Body of pancreas (tissue), 4 donors: ENCODE measurements at regions not wholly inside any gene's neighbourhood (a gene's known extent, or its start where the extent isn't known, plus 50 kb on each side); places are given as distances from the start of the nearest gene placed in this dataset. TPM values are rescaled to one million over a fixed set of nuclear protein-coding genes. Genes with fewer than 3 reads are reported as not detected.

Source experiments
- ATAC-seq: fragments of 150-250 bp; one replicate; pipeline ENCODE4 v1.9.1; 2016
- DNase-seq, 4 donors: peaks; one replicate each; pipeline ENCODE4 v3.0.0-alpha.2; 2019
- H3K27ac ChIP-seq, 4 donors: fragments of 200-600 bp; sonication (generic); 1 replicate in 3 of 4; 2 replicates in 1 of 4; pipeline versions ENCODE4 v1.5.1 to v1.6.1; 2016 to 2019; ENCODE audit warnings: mild to moderate bottlenecking in 1 of 4, mixed read lengths in 1 of 4, moderate library complexity in 1 of 4
- H3K27me3 ChIP-seq, 2 donors: fragments of 200-600 bp; sonication (generic); one replicate each; pipeline ENCODE4 v1.6.0; 2016; ENCODE audit warnings: mild to moderate bottlenecking in 1 of 2
- H3K36me3 ChIP-seq, 2 donors: fragments of 200-600 bp; sonication (generic); replicated peaks in 1 of 2; 2 replicates each; pipeline ENCODE4 v1.5.1; 2016; ENCODE audit warnings: low read depth in 2 of 2; ENCODE audit not compliant: insufficient read depth in 1 of 2
- H3K4me1 ChIP-seq: fragments of 200-600 bp; sonication (generic); one replicate; pipeline ENCODE4 v1.6.0; 2016
- H3K4me3 ChIP-seq, 2 donors: fragments of 200-600 bp; sonication (generic); 1 replicate in 1 of 2; 2 replicates in 1 of 2; pipeline ENCODE4 v1.5.1; 2016 to 2019
- H3K9me3 ChIP-seq, 3 donors: fragments of 200-600 bp; sonication (generic); 1 replicate in 2 of 3; 2 replicates in 1 of 3; pipeline ENCODE4 v1.5.1; 2016
- CTCF ChIP-seq, 7 experiments: fragments of 450-650 bp in 4 of 7; fragments of 200-600 bp in 3 of 7; sonication (generic) in 3 of 7; IDR thresholded peaks; one replicate each; pipeline ENCODE4 v1.5.1; 2016 to 2019; ENCODE audit warnings: antibody characterized with exemption in 7 of 7
- POLR2A ChIP-seq, 3 donors: fragments of 450-650 bp; IDR thresholded peaks; one replicate each; pipeline ENCODE4 v1.6.1; 2016; ENCODE audit warnings: antibody characterized with exemption in 3 of 3, mild to moderate bottlenecking in 2 of 3
- WGBS, 2 donors: methylation state at CpG; one replicate each; pipeline ENCODE4 v1.1.5; 2017; 5-methylcytosine and 5-hydroxymethylcytosine counted together
- intact Hi-C: fragments of 100-400 bp; cut with DNase I; formaldehyde crosslinking; loops from one replicate; pipeline ENCODE4 v1.15.1; 2023
- small RNA-seq: library from RNA; depleted of rRNA; stranded (forward); fragments of <200 nt; gene quantifications from one replicate; pipeline ENCODE3, GENCODE V24; 2016

- 40 to 46% methylated on average over 4 to 5 of the region's 5 CpGs for WGBS, 2 donors
- Histone ChIP-seq H3K27ac (no peak overlapping the region), H3K4me1 (no peaks in the 10 kb centered on the region), H3K36me3 (no peaks in the 10 kb centered on the region), H3K4me3 (no peak overlapping the region), H3K27me3 (no peaks in the 10 kb centered on the region), H3K9me3 (no peaks in the 10 kb centered on the region)
- no peak for ATAC-seq
- intact Hi-C loops, result no loop called here
- DNase-seq, result no peak
- TF ChIP-seq POLR2A (IDR thresholded peaks at IDR 0.05) (no peak), CTCF (IDR thresholded peaks at IDR 0.05) (no peak)
Observed at GRCh38 chr6:62345962-62346689, 60.1 kb upstream of the KHDRBS2 start.

DNA sequence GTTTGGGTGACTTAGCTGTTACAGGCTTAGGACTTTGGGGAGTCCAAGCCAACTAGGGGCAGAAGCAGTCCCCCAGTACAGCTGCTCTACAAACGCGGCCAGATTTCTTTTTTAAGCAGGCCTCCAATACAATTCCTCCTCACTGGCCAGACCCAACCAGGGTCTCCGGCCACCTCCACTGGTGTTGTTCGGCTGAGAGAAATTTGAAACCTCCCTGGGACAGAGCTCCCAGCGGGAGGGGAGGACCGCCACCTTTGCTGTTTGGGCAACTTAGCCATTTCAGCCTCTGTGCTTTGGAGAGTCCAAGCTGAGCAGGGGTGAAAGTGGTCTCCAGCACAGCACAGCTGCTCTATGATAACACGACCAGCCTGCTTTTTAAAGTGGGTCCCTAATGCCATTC is 59.4 kb upstream of the KHDRBS2 start:
- H3K27ac ChIP-seq, result no peak overlapping the region
- intact Hi-C loops, result no loop called here
- no peaks in the 10 kb centered on the region for H3K27me3 ChIP-seq
- H3K9me3 ChIP-seq, result no peaks in the 10 kb centered on the region
- no peak overlapping the region for H3K4me3 ChIP-seq
- no peaks in the 10 kb centered on the region for H3K36me3 ChIP-seq
- no peak for ATAC-seq
- no peaks in the 10 kb centered on the region for H3K4me1 ChIP-seq
- 67 to 87% methylated on average over 7 of the region's 7 CpGs for WGBS, 2 donors
- TF ChIP-seq POLR2A (IDR thresholded peaks at IDR 0.05) (no peak), CTCF (IDR thresholded peaks at IDR 0.05) (no peak)
- DNase-seq, result no peak

DNA sequence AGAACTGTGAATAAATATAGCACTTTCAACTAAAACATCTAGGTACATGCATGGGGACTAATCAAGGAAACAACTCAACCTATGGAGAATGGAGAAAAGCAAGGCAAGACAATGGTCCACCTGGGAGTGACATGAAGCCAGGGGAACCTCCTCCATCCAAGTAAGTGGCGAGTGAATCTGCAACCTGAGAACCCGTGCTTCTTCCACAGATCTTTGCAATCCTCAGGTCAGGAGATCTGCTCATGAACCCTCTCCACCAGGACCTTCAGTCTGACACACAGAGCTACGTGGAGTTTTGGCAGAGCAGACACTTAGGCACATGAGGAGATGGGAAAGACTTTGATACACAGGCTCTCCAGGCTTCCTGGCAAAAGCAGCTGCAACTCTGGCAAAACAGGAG is 58.8 kb upstream of the KHDRBS2 start:
- 57 to 70% methylated on average over 3 of the region's 3 CpGs for WGBS, 2 donors

GRCh38 chr6:62338477-62338876 is 52.5 kb upstream of the KHDRBS2 start:
- Histone ChIP-seq H3K27me3 (no peaks in the 10 kb centered on the region), H3K9me3 (no peaks in the 10 kb centered on the region), H3K4me3 (no peak overlapping the region), H3K4me1 (no peaks in the 10 kb centered on the region), H3K27ac (no peak overlapping the region), H3K36me3 (no peaks in the 10 kb centered on the region)
- 52 to 60% methylated on average over 3 of the region's 3 CpGs for WGBS, 2 donors
- ATAC-seq, result no peak
- TF ChIP-seq POLR2A (IDR thresholded peaks at IDR 0.05) (no peak), CTCF (IDR thresholded peaks at IDR 0.05) (no peak)
- no peak for DNase-seq
- intact Hi-C loops, result no loop called here

More for the DNA sequence above, 58.8 kb upstream of the KHDRBS2 start:
- no peaks in the 10 kb centered on the region for H3K4me1 ChIP-seq
- no peak overlapping the region for H3K27ac ChIP-seq
- no peaks in the 10 kb centered on the region for H3K36me3 ChIP-seq
- DNase-seq (no peak), ATAC-seq (no peak)
- TF ChIP-seq CTCF (IDR thresholded peaks at IDR 0.05) (no peak), POLR2A (IDR thresholded peaks at IDR 0.05) (no peak)
- intact Hi-C loops, result no loop called here
- no peaks in the 10 kb centered on the region for H3K9me3 ChIP-seq
- H3K27me3 ChIP-seq, result no peaks in the 10 kb centered on the region
- no peak overlapping the region for H3K4me3 ChIP-seq

Small RNA genes lying in the stretch of these regions (small RNA-seq; reads per million reads assigned to genes)
- not detected for gene AL355375.2
